HEK293 (cell line): ENCODE measurements at regions not wholly inside any gene's neighbourhood (a gene's known extent, or its start where the extent isn't known, plus 50 kb on each side); places are given as distances from the start of the nearest gene placed in this dataset.

ENCODE experiments used
- ZBTB1 ChIP-seq: fragments of 450-650 bp; formaldehyde crosslinking; IDR thresholded peaks from 2 replicates; pipeline ENCODE4 v1.5.1; 2016; ENCODE audit warnings: missing biosample characterization, missing genetic modification characterization
- ZFP41 ChIP-seq: fragments of 450-650 bp; formaldehyde crosslinking; IDR thresholded peaks from 2 replicates; pipeline ENCODE4 v1.5.1; 2016; ENCODE audit warnings: missing biosample characterization, missing genetic modification characterization, borderline replicate concordance
- ZNF202 ChIP-seq: fragments of 450-650 bp; formaldehyde crosslinking; IDR thresholded peaks from 2 replicates; pipeline ENCODE4 v1.5.1; 2016; ENCODE audit warnings: missing biosample characterization, missing genetic modification characterization, borderline replicate concordance
- ZNF704 ChIP-seq: fragments of 450-650 bp; formaldehyde crosslinking; IDR thresholded peaks from 2 replicates; pipeline ENCODE4 v1.5.1; 2016; ENCODE audit warnings: missing biosample characterization, missing genetic modification characterization

GRCh38 chr6:168372889-168373288 is 53.3 kb upstream of the DACT2 start:
- TF ChIP-seq ZNF704 (tag by site-specific recombination): no peak
- TF ChIP-seq ZFP41: no peak
- no peak for TF ChIP-seq ZBTB1 (tag by site-specific recombination)
- no peak for TF ChIP-seq ZNF202
